Mesenchymal stem cell (in vitro differentiated cells and primary cell): ENCODE measurements at regions not wholly inside any gene's neighbourhood (a gene's known extent, or its start where the extent isn't known, plus 50 kb on each side); places are given as distances from the start of the nearest gene placed in this dataset.
"Not testable (repeated sequence)": the region's sequence is repeated elsewhere in the genome, so short reads cannot be mapped to it uniquely, and the experiment has no call there.

ENCODE experiments used
- DNase-seq: peaks from one replicate; pipeline ENCODE4 v3.0.0-alpha.2; 2013
- H2AFZ ChIP-seq: one replicate; pipeline ENCODE4 v1.6.1; 2013; ENCODE audit warnings: low read depth, mild to moderate bottlenecking, control low read depth, inconsistent platforms, low read length, moderate library complexity
- H2AK5ac ChIP-seq: 2 replicates; pipeline ENCODE4 v1.6.1; 2013; ENCODE audit warnings: low read length, moderate library complexity, mild to moderate bottlenecking, inconsistent platforms; ENCODE audit not compliant: severe bottlenecking
- H2BK120ac ChIP-seq: one replicate; pipeline ENCODE4 v1.6.1; 2013; ENCODE audit warnings: low read depth, mild to moderate bottlenecking, inconsistent platforms, low read length, moderate library complexity
- H2BK12ac ChIP-seq, 2 experiments: one replicate each; pipeline ENCODE4 v1.6.1; 2013; ENCODE audit warnings: inconsistent platforms in 2 of 2, low read length in 2 of 2, mild to moderate bottlenecking in 2 of 2, moderate library complexity in 2 of 2, control low read depth in 1 of 2
- H2BK15ac ChIP-seq: one replicate; pipeline ENCODE4 v1.6.1; 2013; ENCODE audit warnings: mild to moderate bottlenecking, low read depth, inconsistent platforms; ENCODE audit not compliant: poor library complexity, severe bottlenecking
- H2BK5ac ChIP-seq: 2 replicates; pipeline ENCODE4 v1.6.1; 2013; ENCODE audit warnings: low read depth, mild to moderate bottlenecking, low read length, control low read depth, inconsistent platforms; ENCODE audit not compliant: poor library complexity, severe bottlenecking
- H3K14ac ChIP-seq, 2 experiments: one replicate each; pipeline ENCODE4 v1.6.1; 2013; ENCODE audit warnings: inconsistent platforms in 2 of 2, low read length in 2 of 2, control low read depth in 1 of 2, mild to moderate bottlenecking in 1 of 2, moderate library complexity in 1 of 2
- H3K18ac ChIP-seq, 2 experiments: one replicate each; pipeline ENCODE4 v1.6.1; 2013; ENCODE audit warnings: inconsistent platforms in 2 of 2, low read length in 2 of 2, control low read depth in 1 of 2, low read depth in 1 of 2, mild to moderate bottlenecking in 1 of 2
- H3K23ac ChIP-seq, 2 experiments: one replicate each; pipeline ENCODE4 v1.6.1; 2013; ENCODE audit warnings: inconsistent platforms in 2 of 2, low read length in 2 of 2, mild to moderate bottlenecking in 2 of 2, moderate library complexity in 2 of 2, control low read depth in 1 of 2
- H3K27ac ChIP-seq: 2 replicates; pipeline ENCODE4 v1.5.1; 2013; ENCODE audit warnings: mild to moderate bottlenecking, moderate library complexity, low read length, control low read depth, inconsistent platforms; ENCODE audit not compliant: poor library complexity, severe bottlenecking
- H3K27me3 ChIP-seq, 2 experiments: 2 replicates each; pipeline versions ENCODE4 v1.6.1 to v1.7.0; 2013; ENCODE audit warnings: low read length in 2 of 2, mild to moderate bottlenecking in 2 of 2, moderate library complexity in 2 of 2, control low read depth in 1 of 2, inconsistent platforms in 1 of 2; ENCODE audit not compliant: control insufficient read depth in 1 of 2, insufficient read depth in 1 of 2
- H3K36me3 ChIP-seq, 2 experiments: 2 replicates each; pipeline versions ENCODE4 v1.6.1 to v1.7.0; 2013; ENCODE audit warnings: low read length in 2 of 2, control low read depth in 1 of 2, inconsistent platforms in 1 of 2, low read depth in 1 of 2, mild to moderate bottlenecking in 1 of 2; ENCODE audit not compliant: insufficient read depth in 2 of 2, control insufficient read depth in 1 of 2
- H3K4ac ChIP-seq, 2 experiments: one replicate each; pipeline ENCODE4 v1.6.1; 2013; ENCODE audit warnings: inconsistent platforms in 2 of 2, low read length in 2 of 2, mild to moderate bottlenecking in 2 of 2, moderate library complexity in 2 of 2, control low read depth in 1 of 2, low read depth in 1 of 2
- H3K4me1 ChIP-seq: 2 replicates; pipeline ENCODE4 v1.6.1; 2013; ENCODE audit warnings: low read depth, low read length, control low read depth; ENCODE audit not compliant: control insufficient read depth, insufficient read depth
- H3K4me2 ChIP-seq: 2 replicates; pipeline ENCODE4 v1.6.1; 2013; ENCODE audit warnings: low read length, mild to moderate bottlenecking, inconsistent platforms; ENCODE audit not compliant: poor library complexity, severe bottlenecking
- H3K4me3 ChIP-seq, 2 experiments: 2 replicates each; pipeline versions ENCODE4 v1.5.1 to v1.7.0; 2013; ENCODE audit warnings: low read length in 2 of 2, mild to moderate bottlenecking in 2 of 2, control low read depth in 1 of 2, low read depth in 1 of 2; ENCODE audit not compliant: insufficient read depth in 1 of 2
- H3K79me1 ChIP-seq: replicated peaks from 2 replicates; pipeline ENCODE4 v1.6.1; 2013; ENCODE audit warnings: mild to moderate bottlenecking, control low read depth, low read length, inconsistent platforms; ENCODE audit not compliant: poor library complexity, severe bottlenecking
- H3K9ac ChIP-seq: 2 replicates; pipeline ENCODE4 v1.7.0; 2013; ENCODE audit warnings: mild to moderate bottlenecking, low read length, moderate library complexity
- H3K9me3 ChIP-seq: 2 replicates; pipeline ENCODE4 v1.7.0; 2013; ENCODE audit warnings: mild to moderate bottlenecking, low read length; ENCODE audit not compliant: control insufficient read depth
- H4K8ac ChIP-seq: one replicate; pipeline ENCODE4 v1.6.1; 2013; ENCODE audit warnings: inconsistent platforms, mild to moderate bottlenecking, low read length, moderate library complexity
- H4K91ac ChIP-seq: one replicate; pipeline ENCODE4 v1.6.1; 2013; ENCODE audit warnings: mild to moderate bottlenecking, low read length, inconsistent platforms
- WGBS: methylation state at CpG from one replicate; pipeline ENCODE4 v1.1.7; 2013; ENCODE audit warnings: mixed read lengths; 5-methylcytosine and 5-hydroxymethylcytosine counted together

- H2AK5ac ChIP-seq, H2AFZ ChIP-seq, H3K79me1 ChIP-seq, H3K27me3 ChIP-seq, H2BK120ac ChIP-seq, H4K91ac ChIP-seq, H3K36me3 ChIP-seq, H4K8ac ChIP-seq, DNase-seq, H3K9me3 ChIP-seq, H3K23ac ChIP-seq, H2BK15ac ChIP-seq, H3K27ac ChIP-seq, H3K4me1 ChIP-seq, H2BK12ac ChIP-seq, H3K4me3 ChIP-seq, H2BK5ac ChIP-seq, H3K18ac ChIP-seq, H3K4ac ChIP-seq, H3K9ac ChIP-seq, H3K14ac ChIP-seq, H3K4me2 ChIP-seq: not testable (repeated sequence)
- no CpG with 5 or more reads among the region's 4 CpGs for WGBS
Observed at GRCh38 chr1:143833376-143833775, 138.4 kb downstream of the FAM72C start.

GRCh38 chr1:143832379-143832716, 139.4 kb downstream of the FAM72C start:
- not testable (repeated sequence) for H3K27ac ChIP-seq, H3K18ac ChIP-seq, H2AFZ ChIP-seq, H3K14ac ChIP-seq, H4K8ac ChIP-seq, H3K4me2 ChIP-seq, DNase-seq, H3K79me1 ChIP-seq, H2BK15ac ChIP-seq, H3K27me3 ChIP-seq, H3K9ac ChIP-seq, H2BK12ac ChIP-seq, H2AK5ac ChIP-seq, H3K4ac ChIP-seq, H3K4me1 ChIP-seq, H3K9me3 ChIP-seq, H3K23ac ChIP-seq, H3K4me3 ChIP-seq, H2BK120ac ChIP-seq, H2BK5ac ChIP-seq, H4K91ac ChIP-seq, H3K36me3 ChIP-seq
- WGBS = 100% methylated on average over 2 of the region's 5 CpGs

- not testable (repeated sequence) for H3K4me3 ChIP-seq, H3K4me2 ChIP-seq, DNase-seq, H3K27ac ChIP-seq, H2BK120ac ChIP-seq, H4K8ac ChIP-seq, H3K9ac ChIP-seq, H3K14ac ChIP-seq, H3K18ac ChIP-seq, H3K4me1 ChIP-seq, H2AFZ ChIP-seq, H2BK5ac ChIP-seq, H3K36me3 ChIP-seq, H3K79me1 ChIP-seq, H2BK12ac ChIP-seq, H4K91ac ChIP-seq, H3K27me3 ChIP-seq, H3K23ac ChIP-seq, H3K4ac ChIP-seq, H2BK15ac ChIP-seq, H2AK5ac ChIP-seq, H3K9me3 ChIP-seq
- WGBS = 57% methylated on average over 15 of the region's 34 CpGs
Observed at GRCh38 chr1:143831479-143832378, 140.1 kb downstream of the FAM72C start.

- H3K9me3 ChIP-seq, H4K91ac ChIP-seq, H2AK5ac ChIP-seq, DNase-seq, H3K4ac ChIP-seq, H2BK12ac ChIP-seq, H4K8ac ChIP-seq, H3K4me3 ChIP-seq, H3K9ac ChIP-seq, H3K27me3 ChIP-seq, H2BK120ac ChIP-seq, H3K23ac ChIP-seq, H2BK15ac ChIP-seq, H3K27ac ChIP-seq, H3K36me3 ChIP-seq, H2BK5ac ChIP-seq, H3K4me1 ChIP-seq, H3K14ac ChIP-seq, H3K4me2 ChIP-seq, H3K79me1 ChIP-seq, H2AFZ ChIP-seq, H3K18ac ChIP-seq: not testable (repeated sequence)
- no CpG with 5 or more reads among the region's 1 CpG for WGBS
Observed at GRCh38 chr1:143826162-143826561, 145.6 kb downstream of the FAM72C start.
